ENCODE measurements at regions not wholly inside any gene's neighbourhood (a gene's known extent, or its start where the extent isn't known, plus 50 kb on each side); places are given as distances from the start of the nearest gene placed in this dataset.
"Not testable (repeated sequence)": the region's sequence is repeated elsewhere in the genome, so short reads cannot be mapped to it uniquely, and the experiment has no call there.

DNA sequence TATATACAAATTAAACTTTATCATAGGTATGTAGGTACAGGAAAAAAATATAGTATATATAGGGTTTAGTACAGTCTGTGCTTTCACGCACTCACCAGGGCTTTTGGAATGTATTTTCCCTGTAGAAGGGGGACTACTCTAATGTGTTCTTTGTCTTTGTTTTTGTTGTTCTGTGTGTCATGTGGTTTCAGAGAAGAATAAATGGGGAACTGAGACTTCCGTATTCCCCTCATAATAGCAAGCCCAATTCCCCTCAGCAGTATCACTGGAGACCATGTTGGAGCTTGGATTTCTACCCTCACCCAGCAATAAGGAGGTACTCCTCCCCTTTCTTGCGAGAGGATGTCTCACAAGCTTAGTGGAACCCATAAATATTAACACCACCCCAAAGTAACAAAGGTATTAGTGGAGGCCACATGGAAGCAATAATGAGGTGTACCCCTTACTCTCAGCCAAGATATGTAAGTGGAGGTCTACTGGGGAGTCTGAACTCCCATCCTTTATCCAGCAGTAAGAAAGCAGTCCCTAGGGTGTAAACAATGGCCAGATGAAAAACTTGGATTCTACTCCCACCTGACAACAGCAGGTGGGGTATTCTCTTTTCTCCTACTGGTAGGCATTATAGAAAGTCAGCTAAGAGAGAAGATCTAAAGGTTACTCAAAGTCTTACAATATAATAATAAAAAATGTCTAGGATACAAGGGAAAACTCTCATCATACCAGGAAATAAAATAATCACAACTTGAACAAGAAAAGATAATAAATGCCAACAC, 805.4 kb upstream of the GALNTL6 start:
- no peak for DNase-seq (ENCODE audit: low spot score)

DNA sequence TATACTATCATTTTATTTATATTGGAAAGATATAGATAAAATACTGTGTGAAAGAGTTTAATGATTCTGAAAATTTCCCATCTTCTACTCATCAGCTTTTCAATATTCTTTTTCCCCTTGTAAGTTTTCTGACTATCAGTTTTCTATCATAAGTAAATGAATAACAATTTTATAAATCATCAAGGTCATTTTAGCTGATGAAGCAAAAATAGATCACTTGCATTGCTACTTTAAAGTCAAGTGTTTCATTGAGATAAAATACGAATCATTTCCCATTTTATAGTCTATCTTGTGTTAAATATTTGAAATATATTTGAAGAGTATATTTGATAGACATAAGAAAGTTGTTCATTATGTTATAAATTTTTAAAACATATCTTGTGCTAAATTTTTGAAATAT, 811.0 kb upstream of the GALNTL6 start:
- no peak for DNase-seq (ENCODE audit: low spot score)

DNA sequence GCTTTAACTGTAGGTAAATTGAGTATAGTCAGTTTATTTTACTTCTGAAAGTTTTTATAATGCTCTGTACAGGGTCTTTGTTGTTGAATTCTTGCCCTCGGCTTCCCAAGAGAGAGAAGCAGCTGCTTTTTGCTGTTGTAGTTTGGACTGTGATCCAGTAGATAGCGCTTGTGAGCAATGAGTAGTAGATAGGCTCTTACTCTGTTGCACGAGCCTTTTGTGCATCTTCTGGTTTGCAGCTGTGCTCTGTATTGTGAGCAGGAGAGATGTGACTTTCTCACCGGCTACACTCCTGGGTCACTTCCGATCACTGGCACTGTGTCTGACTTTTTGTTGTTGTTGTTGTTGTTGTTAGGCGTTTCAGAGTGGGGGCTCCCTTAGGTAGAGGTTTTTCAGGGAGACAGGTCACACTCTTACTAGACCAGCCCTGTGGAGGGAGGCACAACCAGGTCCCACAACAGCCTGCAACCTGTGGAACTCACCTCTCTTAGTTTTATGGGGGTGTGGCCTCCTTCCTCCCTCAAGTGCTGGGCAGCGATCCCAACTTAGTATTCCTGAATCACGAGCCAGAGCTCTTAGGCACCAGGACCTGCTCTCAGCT, 822.1 kb upstream of the GALNTL6 start:
- no peak for DNase-seq (ENCODE audit: low spot score)

GRCh38 chr4:170988446-170988845, 824.8 kb upstream of the GALNTL6 start:
- no peak for DNase-seq (ENCODE audit: low spot score)

- no peak for DNase-seq (ENCODE audit: low spot score)
These were observed 833.5 kb upstream of the GALNTL6 start for GRCh38 chr4:170979736-170980135.

DNA sequence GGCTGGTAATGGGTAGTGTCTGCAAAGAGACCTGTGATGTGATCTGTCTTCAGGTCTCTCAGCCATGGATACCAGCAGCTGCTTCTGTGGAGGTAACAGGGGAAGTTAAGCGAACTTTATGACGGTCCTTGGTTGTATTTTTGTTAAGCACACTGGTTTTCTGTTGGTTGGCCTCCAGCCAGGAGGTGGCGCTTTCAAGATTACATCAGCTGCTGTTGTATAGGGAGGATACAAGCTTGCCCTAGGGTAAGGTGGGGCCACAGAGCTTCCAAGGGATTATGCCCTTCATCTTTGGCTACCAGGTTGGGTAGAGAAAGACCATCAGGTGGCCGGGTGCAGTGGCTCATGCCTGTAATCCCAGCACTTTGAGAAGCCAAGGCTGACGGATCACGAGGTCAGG, 834.2 kb upstream of the GALNTL6 start:
- DNase-seq (ENCODE audit: low spot score): no peak

GRCh38 chr4:170949084-170949483, 859.3 kb upstream of the AADAT start:
- no peak for DNase-seq (ENCODE audit: low spot score)

- DNase-seq (ENCODE audit: low spot score): no peak
These were observed 850.4 kb upstream of the AADAT start for GRCh38 chr4:170940043-170940724.

GRCh38 chr4:170938588-170938987, 848.8 kb upstream of the AADAT start:
- DNase-seq (ENCODE audit: low spot score): no peak

DNA sequence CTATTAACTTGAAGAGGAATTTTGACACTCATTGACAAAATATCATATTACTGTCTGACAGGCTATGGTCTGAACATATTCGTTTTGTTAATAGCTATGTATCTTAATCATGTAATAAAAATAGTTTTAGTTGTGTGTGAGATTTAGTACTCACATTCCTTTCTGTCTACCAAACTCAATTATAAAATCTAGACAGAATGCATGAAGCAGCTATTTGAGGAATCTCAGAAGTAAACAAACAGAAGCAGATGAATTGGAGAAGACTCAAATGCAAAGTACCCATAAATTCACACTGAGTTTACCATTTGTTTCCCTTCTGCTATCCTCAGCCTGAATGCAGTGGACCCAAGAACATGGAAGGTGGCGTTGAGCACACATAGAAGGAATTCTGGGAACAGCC, 841.6 kb upstream of the AADAT start:
- no peak for DNase-seq (ENCODE audit: low spot score)

DNA sequence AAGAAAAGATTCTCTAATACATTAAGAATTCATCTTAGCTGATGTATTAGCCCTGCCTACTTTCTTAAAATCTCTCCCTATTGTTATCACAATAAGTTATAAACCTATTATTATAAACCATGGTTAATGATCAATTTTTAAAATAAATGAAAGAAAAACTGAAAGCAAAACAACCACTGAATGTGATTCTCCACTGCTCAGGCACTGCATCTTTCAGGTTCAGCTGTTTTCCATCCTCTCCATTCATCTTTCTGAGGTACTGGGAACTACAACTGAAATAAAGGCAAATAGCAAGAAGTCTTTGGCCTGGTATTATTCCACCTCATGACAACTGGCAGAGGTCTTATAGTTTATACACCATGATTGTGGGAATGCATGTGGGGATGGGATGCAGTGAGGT, 798.9 kb upstream of the AADAT start:
- no peak for DNase-seq (ENCODE audit: low spot score)

GRCh38 chr4:170887396-170887795, 797.6 kb upstream of the AADAT start:
- DNase-seq (ENCODE audit: low spot score): no peak

DNA sequence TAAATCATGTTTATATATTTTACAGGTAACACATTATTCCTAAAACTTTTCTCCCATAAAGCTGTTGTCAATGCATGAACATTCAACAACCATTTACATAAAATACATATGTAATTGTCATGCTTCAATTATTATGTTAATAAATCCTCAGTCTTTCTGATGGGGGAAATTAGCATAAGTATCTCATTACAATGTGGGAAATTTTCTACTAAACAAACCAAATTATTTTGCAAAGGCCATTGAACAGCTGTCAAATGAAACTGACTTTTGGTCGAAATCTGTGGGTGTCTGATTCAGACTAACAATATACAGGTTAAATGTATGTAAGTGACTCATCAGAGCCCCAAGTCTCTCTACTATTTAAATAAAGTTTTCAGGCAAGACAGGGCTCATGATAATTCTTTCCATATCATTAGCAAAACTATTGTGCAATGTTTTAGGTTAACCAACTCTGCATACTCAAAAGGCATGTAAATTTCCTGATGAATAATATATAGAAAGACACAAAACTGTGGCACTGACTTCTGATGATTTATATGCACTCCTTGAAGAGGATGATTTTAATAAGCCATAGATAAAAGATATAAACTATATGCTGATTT, 795.3 kb upstream of the AADAT start:
- DNase-seq (ENCODE audit: low spot score): no peak

DNA sequence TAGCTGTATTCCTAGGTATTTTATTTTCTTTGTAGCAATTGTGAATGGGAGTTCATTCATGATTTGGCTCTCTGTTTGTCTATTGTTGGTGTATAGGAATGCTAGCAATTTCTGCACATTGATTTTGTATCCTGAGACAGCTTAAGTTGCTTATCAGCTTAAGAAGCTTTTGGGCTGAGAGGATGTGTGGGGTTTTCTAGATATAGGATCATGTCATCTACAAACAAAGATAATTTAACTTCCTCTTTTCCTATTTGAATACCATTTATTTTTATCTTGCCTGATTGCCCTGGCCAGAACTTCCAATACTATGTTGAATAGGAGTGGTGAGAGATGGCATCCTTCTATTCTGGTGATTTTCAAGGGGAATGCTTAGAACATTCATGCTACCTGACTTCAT, 791.9 kb upstream of the AADAT start:
- not testable (repeated sequence) for DNase-seq (ENCODE audit: low spot score)

DNA sequence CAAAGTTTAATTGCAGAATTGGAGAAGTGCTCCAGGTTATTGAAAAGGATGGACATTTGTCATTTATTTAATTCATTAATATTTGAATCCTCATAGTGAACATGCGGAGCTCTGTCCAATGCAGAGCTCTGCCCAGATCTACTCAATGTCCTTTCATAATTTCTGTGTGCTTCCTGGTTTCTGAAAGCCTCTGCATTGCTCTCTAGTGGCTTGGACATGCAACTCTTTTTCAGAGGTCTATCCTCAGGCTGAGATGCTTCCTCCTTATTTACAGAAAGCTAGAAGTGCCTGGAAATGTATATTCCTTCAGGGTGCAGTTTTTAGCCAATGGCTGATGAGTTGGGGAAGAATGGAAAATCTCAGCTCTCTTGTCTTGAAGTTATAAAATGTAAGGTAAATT, 786.1 kb upstream of the AADAT start:
- DNase-seq (ENCODE audit: low spot score): no peak

- DNase-seq (ENCODE audit: low spot score): no peak
These were observed 783.0 kb upstream of the AADAT start for GRCh38 chr4:170872794-170873193.

- no peak for DNase-seq (ENCODE audit: low spot score)
These were observed 778.4 kb upstream of the AADAT start for GRCh38 chr4:170868170-170868569.

DNA sequence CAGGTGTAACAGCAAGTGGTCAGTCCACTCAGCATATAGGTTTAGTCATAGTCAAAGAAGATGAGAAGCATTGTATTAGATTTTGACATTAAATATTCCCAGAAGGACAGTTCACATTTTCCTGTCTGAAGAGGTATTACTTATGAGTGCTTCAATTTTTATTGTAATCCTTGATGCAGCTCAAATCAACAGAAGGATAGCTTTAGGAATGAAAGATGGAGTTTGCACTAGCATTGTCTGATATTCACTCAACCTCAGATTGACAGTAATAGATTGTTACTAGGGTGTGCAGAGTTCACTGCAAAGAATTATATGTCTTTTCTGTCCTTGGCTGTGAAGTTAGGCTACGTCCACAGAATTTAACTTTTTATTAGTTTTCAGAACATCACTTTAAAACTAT, 764.3 kb upstream of the AADAT start:
- DNase-seq (ENCODE audit: low spot score): no peak

- DNase-seq (ENCODE audit: low spot score): no peak
These were observed 763.8 kb upstream of the AADAT start for GRCh38 chr4:170853422-170854021.

- no peak for DNase-seq (ENCODE audit: low spot score)
These were observed 760.2 kb upstream of the AADAT start for GRCh38 chr4:170849969-170850368.

GRCh38 chr4:170827562-170828274, 738.0 kb upstream of the AADAT start:
- DNase-seq (ENCODE audit: low spot score): no peak

All from mesenteric fat pad (tissue), 1 donor.